Mesenchymal stem cell (in vitro differentiated cells and primary cell): ENCODE measurements at regions not wholly inside any gene's neighbourhood (a gene's known extent, or its start where the extent isn't known, plus 50 kb on each side); places are given as distances from the start of the nearest gene placed in this dataset.

ENCODE experiments used
- DNase-seq: peaks from one replicate; pipeline ENCODE4 v3.0.0-alpha.2; 2013
- H2AFZ ChIP-seq: one replicate; pipeline ENCODE4 v1.6.1; 2013; ENCODE audit warnings: low read depth, mild to moderate bottlenecking, control low read depth, inconsistent platforms, low read length, moderate library complexity
- H2AK5ac ChIP-seq: 2 replicates; pipeline ENCODE4 v1.6.1; 2013; ENCODE audit warnings: low read length, moderate library complexity, mild to moderate bottlenecking, inconsistent platforms; ENCODE audit not compliant: severe bottlenecking
- H2BK120ac ChIP-seq: one replicate; pipeline ENCODE4 v1.6.1; 2013; ENCODE audit warnings: low read depth, mild to moderate bottlenecking, inconsistent platforms, low read length, moderate library complexity
- H2BK12ac ChIP-seq, 2 experiments: one replicate each; pipeline ENCODE4 v1.6.1; 2013; ENCODE audit warnings: inconsistent platforms in 2 of 2, low read length in 2 of 2, mild to moderate bottlenecking in 2 of 2, moderate library complexity in 2 of 2, control low read depth in 1 of 2
- H2BK15ac ChIP-seq: one replicate; pipeline ENCODE4 v1.6.1; 2013; ENCODE audit warnings: mild to moderate bottlenecking, low read depth, inconsistent platforms; ENCODE audit not compliant: poor library complexity, severe bottlenecking
- H2BK5ac ChIP-seq: 2 replicates; pipeline ENCODE4 v1.6.1; 2013; ENCODE audit warnings: low read depth, mild to moderate bottlenecking, low read length, control low read depth, inconsistent platforms; ENCODE audit not compliant: poor library complexity, severe bottlenecking
- H3K14ac ChIP-seq, 2 experiments: one replicate each; pipeline ENCODE4 v1.6.1; 2013; ENCODE audit warnings: inconsistent platforms in 2 of 2, low read length in 2 of 2, control low read depth in 1 of 2, mild to moderate bottlenecking in 1 of 2, moderate library complexity in 1 of 2
- H3K18ac ChIP-seq, 2 experiments: one replicate each; pipeline ENCODE4 v1.6.1; 2013; ENCODE audit warnings: inconsistent platforms in 2 of 2, low read length in 2 of 2, control low read depth in 1 of 2, low read depth in 1 of 2, mild to moderate bottlenecking in 1 of 2
- H3K23ac ChIP-seq, 2 experiments: one replicate each; pipeline ENCODE4 v1.6.1; 2013; ENCODE audit warnings: inconsistent platforms in 2 of 2, low read length in 2 of 2, mild to moderate bottlenecking in 2 of 2, moderate library complexity in 2 of 2, control low read depth in 1 of 2
- H3K27ac ChIP-seq: 2 replicates; pipeline ENCODE4 v1.5.1; 2013; ENCODE audit warnings: mild to moderate bottlenecking, moderate library complexity, low read length, control low read depth, inconsistent platforms; ENCODE audit not compliant: poor library complexity, severe bottlenecking
- H3K27me3 ChIP-seq, 2 experiments: 2 replicates each; pipeline versions ENCODE4 v1.6.1 to v1.7.0; 2013; ENCODE audit warnings: low read length in 2 of 2, mild to moderate bottlenecking in 2 of 2, moderate library complexity in 2 of 2, control low read depth in 1 of 2, inconsistent platforms in 1 of 2; ENCODE audit not compliant: control insufficient read depth in 1 of 2, insufficient read depth in 1 of 2
- H3K36me3 ChIP-seq, 2 experiments: 2 replicates each; pipeline versions ENCODE4 v1.6.1 to v1.7.0; 2013; ENCODE audit warnings: low read length in 2 of 2, control low read depth in 1 of 2, inconsistent platforms in 1 of 2, low read depth in 1 of 2, mild to moderate bottlenecking in 1 of 2; ENCODE audit not compliant: insufficient read depth in 2 of 2, control insufficient read depth in 1 of 2
- H3K4ac ChIP-seq, 2 experiments: one replicate each; pipeline ENCODE4 v1.6.1; 2013; ENCODE audit warnings: inconsistent platforms in 2 of 2, low read length in 2 of 2, mild to moderate bottlenecking in 2 of 2, moderate library complexity in 2 of 2, control low read depth in 1 of 2, low read depth in 1 of 2
- H3K4me1 ChIP-seq: 2 replicates; pipeline ENCODE4 v1.6.1; 2013; ENCODE audit warnings: low read depth, low read length, control low read depth; ENCODE audit not compliant: control insufficient read depth, insufficient read depth
- H3K4me2 ChIP-seq: 2 replicates; pipeline ENCODE4 v1.6.1; 2013; ENCODE audit warnings: low read length, mild to moderate bottlenecking, inconsistent platforms; ENCODE audit not compliant: poor library complexity, severe bottlenecking
- H3K4me3 ChIP-seq, 2 experiments: 2 replicates each; pipeline versions ENCODE4 v1.5.1 to v1.7.0; 2013; ENCODE audit warnings: low read length in 2 of 2, mild to moderate bottlenecking in 2 of 2, control low read depth in 1 of 2, low read depth in 1 of 2; ENCODE audit not compliant: insufficient read depth in 1 of 2
- H3K79me1 ChIP-seq: replicated peaks from 2 replicates; pipeline ENCODE4 v1.6.1; 2013; ENCODE audit warnings: mild to moderate bottlenecking, control low read depth, low read length, inconsistent platforms; ENCODE audit not compliant: poor library complexity, severe bottlenecking
- H3K9ac ChIP-seq: 2 replicates; pipeline ENCODE4 v1.7.0; 2013; ENCODE audit warnings: mild to moderate bottlenecking, low read length, moderate library complexity
- H3K9me3 ChIP-seq: 2 replicates; pipeline ENCODE4 v1.7.0; 2013; ENCODE audit warnings: mild to moderate bottlenecking, low read length; ENCODE audit not compliant: control insufficient read depth
- H4K8ac ChIP-seq: one replicate; pipeline ENCODE4 v1.6.1; 2013; ENCODE audit warnings: inconsistent platforms, mild to moderate bottlenecking, low read length, moderate library complexity
- H4K91ac ChIP-seq: one replicate; pipeline ENCODE4 v1.6.1; 2013; ENCODE audit warnings: mild to moderate bottlenecking, low read length, inconsistent platforms
- WGBS: methylation state at CpG from one replicate; pipeline ENCODE4 v1.1.7; 2013; ENCODE audit warnings: mixed read lengths; 5-methylcytosine and 5-hydroxymethylcytosine counted together

DNA sequence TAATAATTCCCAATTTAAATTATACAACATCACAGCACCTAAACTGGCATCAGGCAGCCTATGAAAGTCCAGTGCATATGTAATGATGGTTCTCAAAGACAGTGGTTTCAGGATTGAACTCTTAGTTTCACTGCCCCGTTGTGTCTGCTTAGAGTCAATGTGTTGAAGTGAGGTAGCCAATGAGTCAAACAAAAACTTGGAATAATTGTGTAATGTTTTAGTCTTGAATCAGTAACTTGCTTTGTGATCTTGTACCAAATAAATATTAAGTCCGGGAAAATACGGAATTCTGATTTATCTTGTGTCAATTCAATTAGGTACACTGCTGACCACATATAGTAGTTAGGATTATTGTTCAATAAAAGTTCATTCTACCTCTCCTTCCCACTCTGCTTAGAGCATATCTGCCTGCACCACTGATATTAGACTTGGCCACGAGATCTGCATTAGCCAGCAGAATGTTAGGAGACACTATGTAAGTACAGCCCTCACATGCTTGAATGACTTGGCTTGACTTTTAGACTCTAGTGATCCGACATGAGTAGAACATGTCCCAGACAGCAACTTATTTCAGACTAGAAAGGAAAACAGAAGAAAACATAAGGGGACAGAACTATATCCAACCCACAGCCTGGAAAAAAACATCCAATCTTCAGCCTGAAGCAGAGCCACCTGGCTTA, 441.5 kb upstream of the PTGER4 start:
- H2BK15ac ChIP-seq = no peak overlapping the region

DNA sequence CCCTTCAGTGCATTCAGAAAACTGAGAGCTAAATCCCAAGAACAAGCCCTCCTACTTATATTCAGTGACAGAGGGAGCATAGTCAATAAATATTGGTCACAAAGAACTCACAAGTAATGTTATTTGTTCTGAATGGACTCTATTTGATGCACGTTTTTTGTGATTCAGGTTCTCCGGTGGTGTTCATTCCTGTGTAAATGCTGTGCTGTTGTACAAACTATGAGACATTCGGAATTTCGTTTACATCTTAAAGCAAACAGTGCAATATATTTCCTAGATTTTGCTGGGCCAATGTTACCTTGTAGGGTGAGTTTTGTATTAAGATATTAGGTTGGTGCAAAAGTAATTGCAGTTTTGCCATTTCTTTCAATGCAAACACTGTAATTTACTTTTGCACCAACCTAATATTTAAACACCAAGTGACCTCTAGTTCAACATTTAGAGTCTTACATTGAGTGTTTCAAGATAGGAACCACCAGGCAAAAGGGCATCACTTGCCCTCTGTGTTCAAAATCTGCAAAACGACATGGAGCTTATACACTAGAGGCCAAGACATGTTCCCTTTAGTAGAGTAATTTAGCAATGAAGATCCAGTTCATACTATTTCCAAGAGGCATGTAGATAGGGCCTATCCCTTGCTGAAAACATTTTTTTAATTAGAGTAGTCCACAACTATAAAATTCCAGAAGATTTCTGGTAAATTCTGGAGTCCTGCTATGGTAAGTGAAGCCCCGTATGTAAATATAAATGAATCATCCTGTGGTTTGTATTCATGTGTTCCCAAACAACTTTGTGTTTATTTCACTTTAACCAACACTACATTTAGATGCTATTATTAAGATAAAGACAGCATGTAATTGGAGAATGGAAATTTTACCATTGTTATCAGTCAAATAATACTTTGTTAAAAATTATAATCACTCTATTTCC, 444.0 kb upstream of the PTGER4 start:
- WGBS = 87% methylated on average over 4 of the region's 6 CpGs
- Histone ChIP-seq H3K4me1 (no peaks in the 10 kb centered on the region), H3K14ac (no peak overlapping the region), H2AK5ac (no peak overlapping the region), H2AFZ (no peak overlapping the region), H2BK5ac (no peak overlapping the region), H3K23ac (no peak overlapping the region), H3K4me3 (no peak overlapping the region), H3K4me2 (no peak overlapping the region), H2BK120ac (no peak overlapping the region), H3K9me3 (peaks cover 17% of the 10 kb centered on the region), H3K27me3 (no peaks in the 10 kb centered on the region), H3K9ac (no peak overlapping the region), H3K79me1 (no peaks in the 10 kb centered on the region), H3K27ac (no peak overlapping the region), H3K36me3 (no peaks in the 10 kb centered on the region), H3K4ac (no peak overlapping the region), H4K8ac (no peak overlapping the region), H4K91ac (no peak overlapping the region), H3K18ac (no peak overlapping the region), H2BK15ac (no peak overlapping the region), H2BK12ac (no peak overlapping the region)
- peak; percentile 25 for DNase-seq

More for the DNA sequence above, 441.5 kb upstream of the PTGER4 start:
- Histone ChIP-seq H3K18ac (no peak overlapping the region), H3K4ac (no peak overlapping the region), H3K36me3 (no peaks in the 10 kb centered on the region), H2BK120ac (no peak overlapping the region), H2AFZ (no peak overlapping the region), H4K91ac (no peak overlapping the region), H3K23ac (no peak overlapping the region), H3K9me3 (peaks cover 17% of the 10 kb centered on the region), H2AK5ac (no peak overlapping the region), H3K27me3 (no peaks in the 10 kb centered on the region), H3K4me1 (no peaks in the 10 kb centered on the region), H2BK5ac (no peak overlapping the region), H3K27ac (no peak overlapping the region), H3K4me3 (no peak overlapping the region), H3K9ac (no peak overlapping the region), H3K14ac (no peak overlapping the region), H2BK12ac (no peak overlapping the region), H3K79me1 (no peaks in the 10 kb centered on the region), H3K4me2 (no peak overlapping the region), H4K8ac (no peak overlapping the region)
- WGBS = 86% methylated on average over 3 of the region's 5 CpGs
- no peak for DNase-seq

GRCh38 chr5:40233268-40233667, 446.4 kb upstream of the PTGER4 start:
- no peaks in the 10 kb centered on the region for H3K27me3 ChIP-seq
- H2BK120ac ChIP-seq = no peak overlapping the region
- no peak overlapping the region for H3K14ac ChIP-seq
- no peak overlapping the region for H3K4ac ChIP-seq
- DNase-seq = no peak
- H2AK5ac ChIP-seq = no peak overlapping the region
- H4K8ac ChIP-seq = no peak overlapping the region
- H3K4me3 ChIP-seq = no peak overlapping the region
- H3K4me2 ChIP-seq = no peak overlapping the region
- no peak overlapping the region for H2AFZ ChIP-seq
- no peak overlapping the region for H3K27ac ChIP-seq
- no peak overlapping the region for H3K23ac ChIP-seq
- no peak overlapping the region for H4K91ac ChIP-seq
- H3K18ac ChIP-seq = no peak overlapping the region
- no peak overlapping the region for H3K9ac ChIP-seq
- H3K9me3 ChIP-seq = no peaks in the 10 kb centered on the region
- no peak overlapping the region for H2BK12ac ChIP-seq
- H3K79me1 ChIP-seq = no peaks in the 10 kb centered on the region
- no peaks in the 10 kb centered on the region for H3K36me3 ChIP-seq
- H3K4me1 ChIP-seq = no peaks in the 10 kb centered on the region
- H2BK5ac ChIP-seq = no peak overlapping the region
- no peak overlapping the region for H2BK15ac ChIP-seq

DNA sequence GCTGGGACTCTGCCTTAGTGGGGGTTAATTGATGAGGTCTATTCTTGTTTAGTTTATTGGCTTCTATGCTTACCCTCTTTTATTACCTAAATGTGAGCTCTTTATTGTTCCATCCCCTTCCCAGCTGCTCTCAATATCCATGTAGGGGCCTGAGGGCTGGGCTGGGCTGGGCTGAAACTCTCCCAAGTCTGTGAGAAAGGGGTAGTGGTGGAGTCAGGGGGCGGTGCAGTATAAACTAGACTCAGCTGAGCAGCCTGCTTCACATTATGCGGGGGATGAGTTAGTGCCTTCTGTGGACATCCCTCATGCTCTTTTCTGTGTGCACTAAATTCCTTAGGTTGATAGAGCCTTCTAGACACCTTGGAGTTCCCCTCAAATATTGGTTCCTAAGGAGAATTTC, 451.8 kb upstream of the PTGER4 start:
- H3K4me1 ChIP-seq = no peaks in the 10 kb centered on the region
- H3K4me3 ChIP-seq = no peak overlapping the region
- H3K36me3 ChIP-seq = no peaks in the 10 kb centered on the region
- no peak overlapping the region for H2BK120ac ChIP-seq
- no peaks in the 10 kb centered on the region for H3K9me3 ChIP-seq
- no peak overlapping the region for H2AFZ ChIP-seq
- H4K8ac ChIP-seq = no peak overlapping the region
- H3K4me2 ChIP-seq = no peak overlapping the region
- H2BK5ac ChIP-seq = no peak overlapping the region
- no peak overlapping the region for H2BK12ac ChIP-seq
- no peak overlapping the region for H3K27ac ChIP-seq
- H3K79me1 ChIP-seq = no peaks in the 10 kb centered on the region
- H3K9ac ChIP-seq = no peak overlapping the region
- H4K91ac ChIP-seq = no peak overlapping the region
- no peak overlapping the region for H3K18ac ChIP-seq
- H2BK15ac ChIP-seq = no peak overlapping the region
- no peak for DNase-seq
- H3K27me3 ChIP-seq = no peaks in the 10 kb centered on the region
- no peak overlapping the region for H2AK5ac ChIP-seq
- no peak overlapping the region for H3K4ac ChIP-seq
- no peak overlapping the region for H3K23ac ChIP-seq
- WGBS = 100% methylated on average over 2 of the region's 2 CpGs
- H3K14ac ChIP-seq = no peak overlapping the region
